ENCODE measurements at regions not wholly inside any gene's neighbourhood (a gene's known extent, or its start where the extent isn't known, plus 50 kb on each side); places are given as distances from the start of the nearest gene placed in this dataset.

DNA sequence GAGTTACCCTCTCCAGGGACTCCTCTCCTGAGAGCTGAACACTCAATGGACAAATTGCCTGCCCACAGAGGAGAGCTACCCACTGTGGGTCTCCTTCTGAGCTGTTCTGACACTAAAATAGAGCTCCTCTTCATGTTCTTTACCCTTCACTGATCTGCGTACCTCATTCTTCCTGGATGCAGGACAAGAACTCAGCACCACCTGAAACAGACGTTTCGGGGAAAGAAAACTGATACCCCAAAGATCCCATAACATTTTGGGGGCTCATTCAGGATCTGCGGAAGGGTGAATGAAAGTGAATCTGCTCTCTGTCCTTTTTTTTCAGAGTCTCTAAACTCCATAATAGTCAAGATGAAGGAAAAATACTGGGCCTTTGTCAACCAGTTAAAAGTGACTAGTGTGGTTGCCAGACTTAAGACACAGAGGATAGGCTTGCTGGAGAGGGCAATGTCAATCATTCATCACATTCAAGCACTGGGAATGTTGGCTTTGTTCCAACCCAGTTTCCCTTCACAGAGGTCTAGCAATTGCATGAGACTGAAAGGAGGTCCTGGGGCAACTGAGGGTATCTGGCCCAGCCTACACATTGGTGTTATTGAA, 136.7 kb upstream of the SLITRK6 start:
- intact Hi-C loops (cut with DNase I, micrococcal nuclease), result no loop called here
- no peaks in the 10 kb centered on the region for H3K4me1 ChIP-seq (ENCODE audit: low read depth)
- no peak for DNase-seq
- no peak overlapping the region for H3K4me3 ChIP-seq
- ATAC-seq, result no peak
- H3K36me3 ChIP-seq (ENCODE audit: low read depth), result no peaks in the 10 kb centered on the region
- TF ChIP-seq, protein P1, sequence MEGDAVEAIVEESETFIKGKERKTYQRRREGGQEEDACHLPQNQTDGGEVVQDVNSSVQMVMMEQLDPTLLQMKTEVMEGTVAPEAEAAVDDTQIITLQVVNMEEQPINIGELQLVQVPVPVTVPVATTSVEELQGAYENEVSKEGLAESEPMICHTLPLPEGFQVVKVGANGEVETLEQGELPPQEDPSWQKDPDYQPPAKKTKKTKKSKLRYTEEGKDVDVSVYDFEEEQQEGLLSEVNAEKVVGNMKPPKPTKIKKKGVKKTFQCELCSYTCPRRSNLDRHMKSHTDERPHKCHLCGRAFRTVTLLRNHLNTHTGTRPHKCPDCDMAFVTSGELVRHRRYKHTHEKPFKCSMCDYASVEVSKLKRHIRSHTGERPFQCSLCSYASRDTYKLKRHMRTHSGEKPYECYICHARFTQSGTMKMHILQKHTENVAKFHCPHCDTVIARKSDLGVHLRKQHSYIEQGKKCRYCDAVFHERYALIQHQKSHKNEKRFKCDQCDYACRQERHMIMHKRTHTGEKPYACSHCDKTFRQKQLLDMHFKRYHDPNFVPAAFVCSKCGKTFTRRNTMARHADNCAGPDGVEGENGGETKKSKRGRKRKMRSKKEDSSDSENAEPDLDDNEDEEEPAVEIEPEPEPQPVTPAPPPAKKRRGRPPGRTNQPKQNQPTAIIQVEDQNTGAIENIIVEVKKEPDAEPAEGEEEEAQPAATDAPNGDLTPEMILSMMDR (IDR thresholded peaks at IDR 0.05), result no peak
- peaks cover 36% of the 10 kb centered on the region for H3K9me3 ChIP-seq

DNA sequence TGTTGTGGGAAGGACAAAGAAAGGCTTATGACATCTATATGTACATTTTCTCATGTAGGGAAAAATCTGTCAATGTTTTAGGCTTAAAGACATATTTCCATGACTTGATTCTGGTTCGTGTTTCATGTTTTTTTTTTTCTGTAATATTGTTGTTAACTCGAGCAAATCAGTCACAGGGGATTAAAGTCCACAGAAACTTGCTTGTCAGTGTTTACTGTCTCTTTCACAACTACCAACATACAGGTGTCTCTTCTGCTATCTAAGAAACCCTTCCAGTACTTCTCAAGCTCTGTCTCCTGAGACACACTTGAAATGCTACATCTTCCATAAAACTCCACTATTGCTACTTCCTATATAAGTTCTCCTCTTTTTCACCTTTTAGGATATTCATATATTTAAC, 130.9 kb upstream of the SLITRK6 start:
- no peaks in the 10 kb centered on the region for H3K36me3 ChIP-seq (ENCODE audit: low read depth)
- DNase-seq, result no peak
- peaks cover 11% of the 10 kb centered on the region for H3K9me3 ChIP-seq
- no peak overlapping the region for H3K4me3 ChIP-seq
- no peaks in the 10 kb centered on the region for H3K4me1 ChIP-seq (ENCODE audit: low read depth)
- ATAC-seq, result no peak
- TF ChIP-seq, protein P1 (IDR thresholded peaks at IDR 0.05), result no peak
- intact Hi-C loops (cut with DNase I, micrococcal nuclease), result no loop called here

DNA sequence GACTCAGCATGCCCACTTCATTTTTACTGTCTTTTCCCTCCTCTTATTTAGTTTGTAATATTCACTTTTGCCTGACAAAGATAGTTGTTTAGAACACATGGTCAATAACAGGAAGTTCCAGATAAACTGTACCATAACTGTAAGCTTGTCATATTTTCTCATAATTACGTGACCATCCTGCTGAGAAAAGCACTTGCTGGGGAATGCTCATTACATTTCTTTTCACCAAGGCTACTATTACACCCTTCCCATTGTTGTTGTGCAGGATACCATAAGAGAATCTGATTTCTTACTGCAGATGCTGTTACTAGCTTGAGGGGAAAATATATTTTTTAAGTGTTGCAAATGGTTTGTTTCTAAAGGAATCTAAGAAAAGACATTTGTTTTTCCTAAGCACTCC, 111.7 kb upstream of the SLITRK6 start:
- no peak for DNase-seq
- TF ChIP-seq, protein P1 (IDR thresholded peaks at IDR 0.05), result no peak
- H3K36me3 ChIP-seq (ENCODE audit: low read depth), result no peaks in the 10 kb centered on the region
- no peak overlapping the region for H3K4me3 ChIP-seq
- no peak for ATAC-seq
- intact Hi-C loops (cut with DNase I, micrococcal nuclease), result no loop called here
- peaks cover 6% of the 10 kb centered on the region for H3K9me3 ChIP-seq
- no peaks in the 10 kb centered on the region for H3K4me1 ChIP-seq (ENCODE audit: low read depth)

DNA sequence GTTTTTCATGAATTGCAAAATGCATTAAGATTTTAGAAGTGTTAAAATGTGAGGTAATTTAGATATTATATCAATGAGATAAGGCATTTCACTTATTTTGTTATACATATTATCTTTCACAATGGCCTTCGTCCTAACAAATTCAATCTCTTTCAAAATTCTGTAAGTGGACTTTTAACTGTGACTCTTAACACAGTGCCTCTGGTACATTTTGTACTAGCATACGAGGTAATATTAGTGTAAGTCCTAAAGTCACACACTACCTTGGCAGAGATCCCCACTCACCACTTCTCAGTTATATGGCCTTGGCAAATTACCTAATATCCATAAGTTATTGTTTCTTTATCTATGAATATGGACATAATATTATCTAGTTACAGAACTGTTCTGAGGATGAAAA, 101.3 kb upstream of the SLITRK6 start:
- no peak for DNase-seq
- ATAC-seq, result no peak
- TF ChIP-seq, protein P1 (IDR thresholded peaks at IDR 0.05), result no peak
- intact Hi-C loops (cut with DNase I, micrococcal nuclease), result no loop called here
- H3K4me3 ChIP-seq, result no peak overlapping the region
- no peaks in the 10 kb centered on the region for H3K36me3 ChIP-seq (ENCODE audit: low read depth)
- H3K9me3 ChIP-seq, result no peaks in the 10 kb centered on the region
- no peaks in the 10 kb centered on the region for H3K4me1 ChIP-seq (ENCODE audit: low read depth)

DNA sequence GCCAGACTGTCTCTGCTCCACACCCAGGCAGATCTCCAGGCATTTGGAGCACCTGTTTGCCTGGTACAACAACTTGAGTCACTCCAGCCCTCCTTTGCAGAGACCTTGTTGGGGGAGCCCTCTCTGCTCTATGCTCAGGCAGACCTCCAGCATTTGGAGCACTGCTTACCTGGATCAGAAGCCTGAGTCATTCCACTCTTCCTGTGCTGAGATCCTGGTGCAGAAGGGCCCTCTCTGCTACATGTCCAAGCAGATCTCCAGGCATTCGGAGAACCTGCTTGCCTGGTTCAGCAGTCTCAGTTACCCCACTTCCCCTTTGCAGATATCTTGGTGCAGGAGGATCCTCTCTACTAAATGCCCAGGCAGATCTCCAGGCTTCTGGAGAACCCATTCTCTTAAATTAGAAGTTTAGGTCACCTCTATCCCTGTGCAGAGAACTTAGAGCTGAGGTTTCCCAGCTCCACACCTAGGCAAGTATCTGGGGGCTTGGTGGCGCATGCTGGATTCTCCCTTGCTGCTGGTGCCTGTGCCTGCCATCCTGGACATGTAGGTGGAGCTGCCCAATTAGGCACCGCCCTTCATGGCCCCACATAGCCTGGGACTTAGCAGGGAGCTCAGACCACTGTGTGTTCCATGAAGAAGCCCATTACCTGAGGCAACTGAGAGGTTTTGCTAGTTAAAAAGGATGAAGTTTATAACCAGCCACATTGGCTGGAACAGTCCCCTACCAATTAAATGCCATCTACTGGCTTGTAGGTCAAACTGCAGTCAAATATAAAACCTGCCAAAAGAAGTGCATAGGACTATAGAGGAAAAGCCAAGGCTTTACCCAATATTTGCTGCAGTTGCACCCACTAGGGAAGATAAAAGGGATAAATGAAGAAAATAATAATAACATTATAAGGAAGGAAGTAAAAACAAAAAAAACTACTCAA, 97.6 kb upstream of the SLITRK6 start:
- no peaks in the 10 kb centered on the region for H3K36me3 ChIP-seq (ENCODE audit: low read depth)
- no peak for DNase-seq
- no peak for ATAC-seq
- intact Hi-C loops (cut with DNase I, micrococcal nuclease), result no loop called here
- TF ChIP-seq, protein P1 (IDR thresholded peaks at IDR 0.05), result no peak
- H3K4me1 ChIP-seq (ENCODE audit: low read depth), result no peaks in the 10 kb centered on the region
- H3K4me3 ChIP-seq, result no peak overlapping the region
- no peaks in the 10 kb centered on the region for H3K9me3 ChIP-seq

Data from mucosa of descending colon (tissue), 3 donors.